ENCODE measurements at regions not wholly inside any gene's neighbourhood (a gene's known extent, or its start where the extent isn't known, plus 50 kb on each side); places are given as distances from the start of the nearest gene placed in this dataset.
A peak's percentile ranks its signal among the peaks of the same experiment; 100 is the strongest.

DNA sequence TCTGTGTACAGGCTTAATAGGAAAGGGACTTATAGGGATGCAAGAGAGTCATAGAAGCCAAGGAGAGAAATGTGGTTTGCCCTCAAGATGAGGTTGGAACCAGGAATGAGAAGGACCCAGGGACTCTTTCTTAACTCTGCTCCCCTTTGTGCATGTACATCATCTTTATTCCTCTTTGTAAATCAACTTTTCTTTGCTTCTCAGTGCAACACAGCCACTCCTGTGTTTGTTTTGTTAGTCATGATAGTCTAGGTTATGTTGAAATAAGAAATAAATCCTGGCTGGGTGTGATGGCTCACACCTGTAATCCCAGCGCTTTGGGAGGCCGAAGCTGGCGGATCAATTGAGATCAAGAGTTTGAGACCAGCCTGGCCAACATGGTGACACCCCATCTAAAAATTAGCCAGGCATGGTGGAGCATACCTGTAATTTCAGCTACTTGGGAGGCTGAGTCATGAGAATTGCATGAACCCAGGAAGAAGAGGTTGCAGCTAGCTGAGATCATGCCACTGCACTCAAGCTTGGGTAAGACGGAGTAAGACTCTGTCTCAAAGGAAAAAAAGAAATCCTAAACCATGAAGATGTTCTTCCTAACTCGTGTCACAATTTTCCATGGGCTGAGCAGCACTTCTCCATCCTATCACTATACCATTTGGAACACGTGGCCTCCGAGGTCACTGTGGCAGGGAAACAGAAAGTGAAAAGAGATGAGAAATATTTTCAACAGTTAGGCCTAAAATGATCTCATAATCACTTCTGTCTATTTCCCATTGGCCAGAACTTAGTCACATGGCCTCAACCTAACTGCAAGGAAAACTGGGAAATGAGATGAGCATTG lies 73.0 kb upstream of the TMEM17 start:
- TF ChIP-seq POLR2A (IDR thresholded peaks at IDR 0.05) (no peak), POLR2AphosphoS5 (IDR thresholded peaks at IDR 0.05) (no peak)
- Histone ChIP-seq H3K27ac (no peak overlapping the region), H3K9me3 (no peaks in the 10 kb centered on the region), H3K4me1 (peaks cover 0 to 4% (median 0%) of the 10 kb centered on the region in 4 donors), H3K4me3 (no peak overlapping the region), H3K27me3 (no peaks in the 10 kb centered on the region), H3K36me3 (no peaks in the 10 kb centered on the region)
- 71 to 84% methylated on average over 6 to 7 of the region's 7 CpGs for WGBS, 2 donors
- ATAC-seq (ENCODE audit: low FRiP score in 2 of 2) (peak in 1 of 2 donors; percentile 44), DNase-seq (no peak)

DNA sequence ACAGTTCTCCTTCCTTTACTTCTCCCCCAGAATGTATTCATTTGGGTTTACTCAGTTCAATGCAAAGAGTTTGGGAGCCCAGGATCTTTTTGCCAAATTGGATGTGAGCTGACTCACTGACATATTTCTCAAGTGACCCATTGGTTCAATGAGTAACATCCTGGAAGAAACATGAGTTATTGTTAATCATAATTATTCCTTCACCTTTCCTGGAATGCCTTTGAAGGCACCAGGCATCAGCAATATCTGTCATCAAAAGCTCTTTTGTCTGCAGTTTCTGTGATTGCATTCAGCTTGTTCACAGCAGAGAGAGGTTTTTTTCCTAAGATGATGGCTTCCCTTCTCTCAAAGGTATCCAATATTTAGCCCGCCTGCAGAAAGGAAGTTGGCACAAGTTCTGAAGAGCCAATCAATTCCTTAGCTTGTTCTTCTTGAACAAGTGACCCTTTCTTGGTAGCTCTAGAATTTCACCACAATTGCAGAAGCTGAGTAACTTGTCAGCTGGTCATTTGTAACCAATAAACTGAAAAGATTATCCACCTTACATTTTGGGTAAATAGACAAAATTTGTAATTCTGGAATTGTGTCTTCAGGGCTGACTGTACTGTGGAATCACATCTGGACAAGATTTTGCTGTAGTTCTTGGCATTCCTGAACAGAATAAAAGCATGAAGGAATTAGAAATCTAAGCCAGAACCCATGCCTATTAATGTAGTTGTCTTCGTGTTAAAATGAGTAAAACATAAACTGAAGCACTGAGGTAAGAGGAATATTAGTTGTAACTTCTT lies 72.2 kb upstream of the TMEM17 start:
- DNase-seq (no peak), ATAC-seq (ENCODE audit: low FRiP score in 2 of 2) (peak in 1 of 2 donors; percentile 58)
- TF ChIP-seq EP300 (IDR thresholded peaks at IDR 0.05), result no peak
- no peak for TF ChIP-seq POLR2AphosphoS5 (IDR thresholded peaks at IDR 0.05)
- TF ChIP-seq, protein P1, sequence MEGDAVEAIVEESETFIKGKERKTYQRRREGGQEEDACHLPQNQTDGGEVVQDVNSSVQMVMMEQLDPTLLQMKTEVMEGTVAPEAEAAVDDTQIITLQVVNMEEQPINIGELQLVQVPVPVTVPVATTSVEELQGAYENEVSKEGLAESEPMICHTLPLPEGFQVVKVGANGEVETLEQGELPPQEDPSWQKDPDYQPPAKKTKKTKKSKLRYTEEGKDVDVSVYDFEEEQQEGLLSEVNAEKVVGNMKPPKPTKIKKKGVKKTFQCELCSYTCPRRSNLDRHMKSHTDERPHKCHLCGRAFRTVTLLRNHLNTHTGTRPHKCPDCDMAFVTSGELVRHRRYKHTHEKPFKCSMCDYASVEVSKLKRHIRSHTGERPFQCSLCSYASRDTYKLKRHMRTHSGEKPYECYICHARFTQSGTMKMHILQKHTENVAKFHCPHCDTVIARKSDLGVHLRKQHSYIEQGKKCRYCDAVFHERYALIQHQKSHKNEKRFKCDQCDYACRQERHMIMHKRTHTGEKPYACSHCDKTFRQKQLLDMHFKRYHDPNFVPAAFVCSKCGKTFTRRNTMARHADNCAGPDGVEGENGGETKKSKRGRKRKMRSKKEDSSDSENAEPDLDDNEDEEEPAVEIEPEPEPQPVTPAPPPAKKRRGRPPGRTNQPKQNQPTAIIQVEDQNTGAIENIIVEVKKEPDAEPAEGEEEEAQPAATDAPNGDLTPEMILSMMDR (IDR thresholded peaks at IDR 0.05), result no peak
- TF ChIP-seq POLR2A (IDR thresholded peaks at IDR 0.05), result no peak
- 57 to 80% methylated on average over 2 of the region's 2 CpGs for WGBS, 2 donors
- Histone ChIP-seq H3K4me3 (no peak overlapping the region), H3K9me3 (no peaks in the 10 kb centered on the region), H3K36me3 (no peaks in the 10 kb centered on the region), H3K4me1 (peaks cover 0 to 4% (median 0%) of the 10 kb centered on the region in 4 donors), H3K27ac (no peak overlapping the region), H3K27me3 (no peaks in the 10 kb centered on the region)

DNA sequence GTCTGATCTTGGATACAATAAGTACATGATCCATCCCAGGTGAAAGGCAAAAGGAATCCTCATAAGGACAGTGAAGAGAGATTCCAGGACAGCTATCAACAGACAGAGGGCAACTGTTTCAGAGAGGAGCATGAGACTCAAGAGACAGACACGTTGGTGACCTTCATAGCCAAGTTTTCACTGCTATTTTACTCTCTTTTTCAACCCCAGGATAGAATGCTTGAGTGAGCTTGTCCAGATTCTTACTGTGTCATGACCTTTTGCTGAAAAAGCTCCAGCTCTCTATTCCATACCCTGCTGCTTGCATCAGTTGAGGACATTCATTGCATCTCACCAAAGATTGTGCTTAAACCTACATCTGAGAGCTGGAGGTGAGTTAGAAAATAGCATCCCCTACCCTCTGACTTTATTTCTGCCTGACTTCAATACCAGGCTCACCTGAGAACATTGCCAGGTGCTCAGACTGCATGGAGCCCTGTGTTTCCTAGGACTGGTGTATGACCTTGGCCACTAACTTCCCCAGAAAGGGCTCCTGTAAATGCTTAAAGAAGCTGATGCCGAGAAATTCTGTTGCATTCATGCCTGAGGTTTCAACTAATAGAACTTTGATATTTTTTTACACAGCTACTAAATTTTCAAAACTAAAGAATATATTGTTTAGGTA lies 70.4 kb upstream of the TMEM17 start:
- 68 to 82% methylated on average over 2 of the region's 2 CpGs for WGBS, 2 donors
- Histone ChIP-seq H3K4me1 (peaks cover 0 to 4% (median 0%) of the 10 kb centered on the region in 4 donors), H3K36me3 (no peaks in the 10 kb centered on the region), H3K27ac (no peak overlapping the region), H3K27me3 (no peaks in the 10 kb centered on the region), H3K9me3 (no peaks in the 10 kb centered on the region), H3K4me3 (no peak overlapping the region)
- TF ChIP-seq, protein P1 (IDR thresholded peaks at IDR 0.05), result no peak
- TF ChIP-seq POLR2A (IDR thresholded peaks at IDR 0.05), result no peak
- ATAC-seq (ENCODE audit: low FRiP score in 2 of 2) (no peak), DNase-seq (no peak)

- Histone ChIP-seq H3K27me3 (peaks cover 0 to 5% (median 0%) of the 10 kb centered on the region in 4 donors), H3K4me1 (peaks cover 0 to 16% (median 8%) of the 10 kb centered on the region in 4 donors), H3K4me3 (no peak overlapping the region), H3K27ac (no peak overlapping the region), H3K36me3 (no peaks in the 10 kb centered on the region), H3K9me3 (no peaks in the 10 kb centered on the region)
- ATAC-seq (ENCODE audit: low FRiP score in 2 of 2) (no peak), DNase-seq (no peak)
- TF ChIP-seq POLR2A (IDR thresholded peaks at IDR 0.05) (no peak), EP300 (IDR thresholded peaks at IDR 0.05) (no peak), POLR2AphosphoS5 (IDR thresholded peaks at IDR 0.05) (no peak)
- TF ChIP-seq, protein P1 (IDR thresholded peaks at IDR 0.05), result no peak
Measured at GRCh38 chr2:62573936-62574335, 67.9 kb upstream of the TMEM17 start.

- H3K9me3 ChIP-seq, result no peaks in the 10 kb centered on the region
- H3K36me3 ChIP-seq, result no peaks in the 10 kb centered on the region
- H3K4me3 ChIP-seq, result no peak overlapping the region
- ATAC-seq (ENCODE audit: low FRiP score in 2 of 2), result no peak
- TF ChIP-seq, protein P1 (IDR thresholded peaks at IDR 0.05), result no peak
- TF ChIP-seq EP300 (IDR thresholded peaks at IDR 0.05), result no peak
- TF ChIP-seq POLR2A (IDR thresholded peaks at IDR 0.05), result no peak
- no peak for TF ChIP-seq POLR2AphosphoS5 (IDR thresholded peaks at IDR 0.05)
- H3K27ac ChIP-seq, result no peak overlapping the region
- 85 to 89% methylated on average over 4 of the region's 4 CpGs for WGBS, 2 donors
- H3K4me1 ChIP-seq, result peaks cover 0 to 16% (median 6%) of the 10 kb centered on the region in 4 donors
- no peak for DNase-seq
- peaks cover 0 to 5% (median 0%) of the 10 kb centered on the region in 4 donors for H3K27me3 ChIP-seq
Measured at GRCh38 chr2:62573137-62573731, 67.2 kb upstream of the TMEM17 start.
